ENCODE measurements at regions not wholly inside any gene's neighbourhood (a gene's known extent, or its start where the extent isn't known, plus 50 kb on each side); places are given as distances from the start of the nearest gene placed in this dataset.

DNA sequence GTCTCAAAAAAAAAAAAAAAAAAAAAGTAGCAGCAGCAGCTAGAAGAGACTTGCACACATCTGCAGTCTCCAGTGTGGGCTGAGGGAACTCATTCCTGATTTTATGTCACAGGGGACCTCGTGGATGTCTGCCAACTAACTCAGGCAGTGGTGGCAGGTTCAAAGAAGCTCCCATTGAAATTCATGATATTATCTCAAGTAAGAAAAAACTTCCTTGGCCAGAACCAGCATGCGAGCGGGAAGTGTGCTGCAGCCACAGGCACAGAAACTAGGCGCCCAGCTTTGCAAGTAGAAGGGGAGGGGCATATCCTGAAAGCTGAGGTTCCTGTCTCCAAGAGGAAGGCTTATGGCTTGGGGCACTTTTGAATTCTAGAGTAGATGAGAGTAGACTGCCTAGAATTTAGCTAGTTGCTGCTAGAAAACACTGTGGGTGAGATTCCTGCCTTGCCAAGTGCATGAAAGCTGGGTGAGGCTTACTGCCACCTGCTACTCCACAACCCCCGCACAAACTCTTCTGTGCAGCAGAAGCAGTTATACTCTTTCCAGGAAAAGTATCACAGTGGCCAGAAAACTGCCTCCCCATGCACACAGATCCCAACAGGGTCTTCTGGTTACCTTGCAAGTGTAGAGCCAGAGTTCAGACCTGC is 603.8 kb upstream of the CA10 start:
- TF ChIP-seq, protein P1, sequence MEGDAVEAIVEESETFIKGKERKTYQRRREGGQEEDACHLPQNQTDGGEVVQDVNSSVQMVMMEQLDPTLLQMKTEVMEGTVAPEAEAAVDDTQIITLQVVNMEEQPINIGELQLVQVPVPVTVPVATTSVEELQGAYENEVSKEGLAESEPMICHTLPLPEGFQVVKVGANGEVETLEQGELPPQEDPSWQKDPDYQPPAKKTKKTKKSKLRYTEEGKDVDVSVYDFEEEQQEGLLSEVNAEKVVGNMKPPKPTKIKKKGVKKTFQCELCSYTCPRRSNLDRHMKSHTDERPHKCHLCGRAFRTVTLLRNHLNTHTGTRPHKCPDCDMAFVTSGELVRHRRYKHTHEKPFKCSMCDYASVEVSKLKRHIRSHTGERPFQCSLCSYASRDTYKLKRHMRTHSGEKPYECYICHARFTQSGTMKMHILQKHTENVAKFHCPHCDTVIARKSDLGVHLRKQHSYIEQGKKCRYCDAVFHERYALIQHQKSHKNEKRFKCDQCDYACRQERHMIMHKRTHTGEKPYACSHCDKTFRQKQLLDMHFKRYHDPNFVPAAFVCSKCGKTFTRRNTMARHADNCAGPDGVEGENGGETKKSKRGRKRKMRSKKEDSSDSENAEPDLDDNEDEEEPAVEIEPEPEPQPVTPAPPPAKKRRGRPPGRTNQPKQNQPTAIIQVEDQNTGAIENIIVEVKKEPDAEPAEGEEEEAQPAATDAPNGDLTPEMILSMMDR (IDR thresholded peaks at IDR 0.05; ENCODE audit: insufficient read depth, low read depth, low read length) = no peak
- no peak for TF ChIP-seq EZH2 (IDR thresholded peaks at IDR 0.05; ENCODE audit: insufficient read depth, low read length)

Data from astrocyte (in vitro differentiated cells and primary cell).